ENCODE measurements at regions not wholly inside any gene's neighbourhood (a gene's known extent, or its start where the extent isn't known, plus 50 kb on each side); places are given as distances from the start of the nearest gene placed in this dataset.

GRCh38 chr17:33964344-33964979 is 290.6 kb upstream of the CCL2 start:
- no peak overlapping the region for H3K27ac ChIP-seq (ENCODE audit: insufficient read depth, low read length)
- H3K14ac ChIP-seq (replicated peaks; ENCODE audit: low read depth, low read length), result no peak overlapping the region
- H2BK20ac ChIP-seq (ENCODE audit: low read depth, low read length), result no peak overlapping the region
- no peaks in the 10 kb centered on the region for H3K36me3 ChIP-seq (ENCODE audit: control insufficient read depth, insufficient read depth, low read length)
- CTCF ChIA-PET, result no interaction called here
- WGBS, 2 experiments (ENCODE audit: extremely low coverage in 2 of 2, insufficient read length in 1 of 2), result no CpG with 5 or more reads among the region's 5 CpGs
- intact Hi-C loops (cut with micrococcal nuclease), result no loop called here
- BruUV-seq (replicated peaks), result no TSS peak
- H3K9me1 ChIP-seq (ENCODE audit: insufficient read depth, low read length), result no peaks in the 10 kb centered on the region
- no peak overlapping the region for H4K8ac ChIP-seq (ENCODE audit: low read depth in 2 of 2, low read length in 2 of 2)
- H2AK9ac ChIP-seq (replicated peaks; ENCODE audit: low read depth, low read length, poor library complexity), result no peak overlapping the region
- no peak overlapping the region for H4K91ac ChIP-seq (ENCODE audit: insufficient read depth, low read depth, low read length)
- no peak overlapping the region for H3K23ac ChIP-seq (ENCODE audit: low read depth, low read length)
- H3K27me3 ChIP-seq (ENCODE audit: control insufficient read depth, insufficient read depth, low read length), result no peaks in the 10 kb centered on the region
- ATAC-seq (ENCODE audit: low read depth) (no peak), DNase-seq (no peak)
- POLR2A ChIA-PET (ENCODE audit: unreplicated experiment), result no interaction called here
- no peak overlapping the region for H4K5ac ChIP-seq (ENCODE audit: low read depth, low read length)
- H3K4me2 ChIP-seq (ENCODE audit: low read depth, low read length), result no peak overlapping the region
- H3K56ac ChIP-seq (ENCODE audit: extremely low read depth, insufficient read depth, low read length), result no peak overlapping the region
- no peaks in the 10 kb centered on the region for H3K79me1 ChIP-seq (ENCODE audit: low read depth in 1 of 2, low read length in 2 of 2)
- no peak overlapping the region for H2AK5ac ChIP-seq (ENCODE audit: low read depth, low read length)
- no peak overlapping the region for H2BK120ac ChIP-seq (ENCODE audit: low read depth, low read length)
- H3K9me3 ChIP-seq (ENCODE audit: control insufficient read depth, insufficient read depth, low read length), result no peaks in the 10 kb centered on the region
- no peaks in the 10 kb centered on the region for H3K4me1 ChIP-seq (ENCODE audit: control insufficient read depth, insufficient read depth, low read length)
- in situ Hi-C loops (cut with MboI; ENCODE audit: low sequenced_read_pairs), result no loop called here
- no peaks in the 10 kb centered on the region for H4K20me1 ChIP-seq (ENCODE audit: insufficient read depth, low read length)
- TF ChIP-seq FOS (IDR thresholded peaks at IDR 0.05; ENCODE audit: low read depth, low read length) (no peak), ELK1 (IDR thresholded peaks at IDR 0.05; ENCODE audit: borderline replicate concordance, low read depth, low read length) (no peak), RAD21 (IDR thresholded peaks at IDR 0.05; ENCODE audit: low read length) (no peak), CHD1 (IDR thresholded peaks at IDR 0.05; ENCODE audit: low read depth, low read length) (no peak)
- TF ChIP-seq, protein P1, sequence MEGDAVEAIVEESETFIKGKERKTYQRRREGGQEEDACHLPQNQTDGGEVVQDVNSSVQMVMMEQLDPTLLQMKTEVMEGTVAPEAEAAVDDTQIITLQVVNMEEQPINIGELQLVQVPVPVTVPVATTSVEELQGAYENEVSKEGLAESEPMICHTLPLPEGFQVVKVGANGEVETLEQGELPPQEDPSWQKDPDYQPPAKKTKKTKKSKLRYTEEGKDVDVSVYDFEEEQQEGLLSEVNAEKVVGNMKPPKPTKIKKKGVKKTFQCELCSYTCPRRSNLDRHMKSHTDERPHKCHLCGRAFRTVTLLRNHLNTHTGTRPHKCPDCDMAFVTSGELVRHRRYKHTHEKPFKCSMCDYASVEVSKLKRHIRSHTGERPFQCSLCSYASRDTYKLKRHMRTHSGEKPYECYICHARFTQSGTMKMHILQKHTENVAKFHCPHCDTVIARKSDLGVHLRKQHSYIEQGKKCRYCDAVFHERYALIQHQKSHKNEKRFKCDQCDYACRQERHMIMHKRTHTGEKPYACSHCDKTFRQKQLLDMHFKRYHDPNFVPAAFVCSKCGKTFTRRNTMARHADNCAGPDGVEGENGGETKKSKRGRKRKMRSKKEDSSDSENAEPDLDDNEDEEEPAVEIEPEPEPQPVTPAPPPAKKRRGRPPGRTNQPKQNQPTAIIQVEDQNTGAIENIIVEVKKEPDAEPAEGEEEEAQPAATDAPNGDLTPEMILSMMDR (conservative IDR thresholded peaks at IDR 0.05; ENCODE audit: low read depth, low read length), result no peak
- H3K9ac ChIP-seq (ENCODE audit: low read depth, low read length), result no peak overlapping the region
- H3K4me3 ChIP-seq (ENCODE audit: insufficient read depth, low read depth, low read length), result no peak overlapping the region
- no peak overlapping the region for H3K18ac ChIP-seq (ENCODE audit: low read depth, low read length)
- H2BK5ac ChIP-seq (ENCODE audit: low read depth, low read length, poor library complexity, severe bottlenecking), result no peak overlapping the region
- dilution Hi-C loops (cut with HindIII; ENCODE audit: low sequenced_read_pairs, unreplicated experiment), result no loop called here
- no peak overlapping the region for H2BK15ac ChIP-seq (ENCODE audit: low read depth, low read length)
- no peak overlapping the region for H3K4ac ChIP-seq (ENCODE audit: low read depth, low read length)
- H2AFZ ChIP-seq (replicated peaks; ENCODE audit: low read length, poor library complexity), result no peak overlapping the region

Data from IMR-90 (cell line).